ENCODE measurements at regions not wholly inside any gene's neighbourhood (a gene's known extent, or its start where the extent isn't known, plus 50 kb on each side); places are given as distances from the start of the nearest gene placed in this dataset.

DNA sequence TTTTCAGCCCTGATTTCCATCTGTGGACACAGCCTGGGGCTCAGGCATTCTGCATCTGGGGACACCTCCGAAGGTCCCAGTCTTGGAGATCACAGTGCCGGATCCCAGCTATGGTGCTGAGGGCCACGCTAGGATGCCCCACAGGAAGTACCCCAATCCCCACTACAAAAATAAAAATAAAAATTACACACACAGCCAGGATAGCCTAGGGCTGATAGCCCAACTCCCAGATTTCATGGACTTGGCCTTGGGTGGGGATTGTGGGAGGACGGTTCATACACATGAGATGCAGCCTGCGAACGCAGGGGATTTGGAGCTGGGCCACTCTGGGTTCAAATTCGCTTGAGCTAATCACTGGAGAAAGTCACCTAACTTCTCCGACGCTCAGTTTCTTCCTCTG is 237.7 kb downstream of the BUD13 start:
- Mint-ChIP-seq H3K4me3 (no peak overlapping the region), H3K27me3 (peaks cover 38% of the 10 kb centered on the region), H3K36me3 (peaks cover 3% of the 10 kb centered on the region), H3K27ac (no peak overlapping the region), H3K9me3 (peaks cover 5 to 12% (median 6%) of the 10 kb centered on the region in 3 donors), H3K4me1 (peaks cover 0 to 2% (median 0%) of the 10 kb centered on the region in 3 donors)

DNA sequence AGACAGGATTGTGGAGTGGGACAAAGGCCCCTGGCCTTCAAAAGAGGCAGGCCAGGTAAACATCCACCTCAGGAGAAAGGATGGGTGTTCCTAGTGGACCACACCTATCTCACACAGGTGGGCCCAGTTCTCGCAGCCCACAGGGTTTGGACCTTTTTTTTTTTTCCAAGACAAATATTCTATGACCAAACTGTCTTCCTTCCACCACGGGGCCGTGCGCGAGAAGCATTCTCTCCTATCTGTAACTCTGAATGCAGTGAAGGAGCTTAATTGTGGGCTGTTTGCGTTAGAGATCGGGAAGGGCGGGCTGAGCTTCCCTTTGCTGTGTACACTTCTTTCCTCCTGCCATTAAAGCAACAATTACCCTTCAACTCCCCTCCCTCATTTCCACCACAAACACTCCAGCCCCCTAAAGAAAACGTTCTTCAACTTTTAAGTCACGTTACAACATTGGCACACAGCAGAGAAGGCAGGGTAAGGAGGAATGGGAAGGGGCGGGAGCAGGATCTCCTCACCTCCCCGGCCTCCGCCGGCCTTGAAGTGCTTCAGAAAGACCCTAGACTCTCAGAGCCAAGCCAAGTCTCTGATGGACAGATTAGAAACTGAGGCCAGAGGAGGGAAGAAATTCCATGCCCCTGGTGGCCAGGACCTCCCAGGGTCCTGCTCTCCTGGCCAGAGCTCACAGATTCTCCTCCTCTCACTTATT is 238.4 kb downstream of the BUD13 start:
- H3K4me1 Mint-ChIP-seq: peaks cover 0 to 2% (median 0%) of the 10 kb centered on the region in 3 donors
- H3K27ac Mint-ChIP-seq: no peak overlapping the region
- peaks cover 5 to 12% (median 6%) of the 10 kb centered on the region in 3 donors for H3K9me3 Mint-ChIP-seq
- H3K4me3 Mint-ChIP-seq: no peak overlapping the region
- peaks cover 3% of the 10 kb centered on the region for H3K36me3 Mint-ChIP-seq
- peaks cover 35% of the 10 kb centered on the region for H3K27me3 Mint-ChIP-seq

DNA sequence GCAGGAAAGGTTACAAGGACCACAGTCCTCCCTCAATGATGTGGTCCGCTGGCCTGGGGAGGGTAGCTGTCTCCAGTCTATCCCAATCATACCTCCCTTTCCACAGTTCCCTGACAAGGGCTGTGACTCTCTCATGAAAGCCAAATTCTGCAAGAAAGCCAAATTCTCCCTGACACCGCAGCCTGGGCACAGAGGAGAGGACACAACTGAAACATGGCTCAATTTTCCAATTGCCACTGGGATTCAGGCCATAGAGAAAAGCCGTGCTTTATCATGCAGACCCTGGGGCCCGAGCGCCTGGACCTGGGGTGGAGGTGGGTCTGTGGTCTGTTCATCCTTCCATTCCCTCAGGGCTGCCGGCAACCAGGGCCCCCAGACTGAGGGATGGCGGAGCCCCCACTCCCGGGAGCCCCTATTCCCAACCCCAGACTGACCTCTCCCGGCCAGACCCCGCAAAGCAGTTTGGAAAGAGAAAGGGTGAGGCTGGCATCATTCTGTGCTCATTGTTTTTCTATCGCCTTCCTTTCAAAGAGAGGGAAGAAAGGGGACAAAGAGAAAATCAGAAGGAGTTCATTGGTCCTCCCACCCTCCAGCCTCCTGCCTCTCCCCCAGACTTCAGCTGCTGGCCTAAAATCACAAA is 239.5 kb downstream of the BUD13 start:
- Mint-ChIP-seq H3K4me1 (peaks cover 0 to 2% (median 0%) of the 10 kb centered on the region in 3 donors), H3K36me3 (peaks cover 3% of the 10 kb centered on the region), H3K27me3 (peaks cover 37% of the 10 kb centered on the region), H3K27ac (no peak overlapping the region), H3K9me3 (peaks cover 5 to 12% (median 6%) of the 10 kb centered on the region in 3 donors), H3K4me3 (no peak overlapping the region)

DNA sequence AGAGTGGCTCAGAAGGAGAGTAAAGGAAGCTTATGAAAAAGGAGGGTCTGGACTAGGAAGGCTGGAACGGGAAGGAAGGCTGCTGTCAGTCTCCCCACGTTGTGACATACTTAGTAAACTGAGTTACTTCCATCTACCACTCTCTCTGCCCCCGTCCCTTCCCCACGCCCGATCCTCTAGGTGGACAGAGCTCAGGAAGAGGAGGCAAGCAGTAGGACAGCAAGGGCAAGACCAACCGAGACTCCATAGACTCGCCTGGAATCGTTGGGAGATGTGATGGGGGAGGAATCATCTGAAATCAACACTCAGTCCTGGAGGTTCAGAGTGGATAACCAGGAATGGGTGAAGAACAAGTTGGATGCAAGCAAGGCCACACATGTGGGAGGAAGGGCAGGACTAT is 240.7 kb downstream of the BUD13 start:
- Mint-ChIP-seq H3K4me1 (peaks cover 0 to 2% (median 0%) of the 10 kb centered on the region in 3 donors), H3K27ac (no peak overlapping the region), H3K27me3 (peaks cover 31% of the 10 kb centered on the region), H3K36me3 (peaks cover 3% of the 10 kb centered on the region), H3K9me3 (peaks cover 5 to 12% (median 6%) of the 10 kb centered on the region in 3 donors), H3K4me3 (no peak overlapping the region)

DNA sequence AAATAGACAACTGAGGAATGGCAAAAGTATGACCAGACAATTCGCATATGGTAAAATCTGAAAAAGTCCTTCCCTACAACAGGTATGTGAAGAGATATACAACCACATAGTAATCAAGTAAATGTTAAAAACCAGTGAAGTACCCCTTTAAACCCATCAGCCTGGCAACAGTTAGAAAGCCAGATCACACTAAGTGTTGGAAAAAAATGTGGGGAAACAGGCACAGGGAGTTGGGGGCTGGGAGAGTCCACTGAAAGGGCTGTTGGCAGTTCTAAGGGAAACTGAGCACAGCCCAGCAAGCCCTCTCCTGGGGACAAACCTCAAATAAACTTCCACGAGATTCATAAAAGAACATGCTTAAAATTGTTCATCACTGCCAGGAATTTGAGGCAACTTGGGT is 242.1 kb downstream of the BUD13 start:
- H3K9me3 Mint-ChIP-seq: peaks cover 5 to 12% (median 6%) of the 10 kb centered on the region in 3 donors
- peaks cover 0 to 2% (median 0%) of the 10 kb centered on the region in 3 donors for H3K4me1 Mint-ChIP-seq
- no peak overlapping the region for H3K4me3 Mint-ChIP-seq
- H3K27ac Mint-ChIP-seq: no peak overlapping the region
- H3K36me3 Mint-ChIP-seq: peaks cover 3% of the 10 kb centered on the region
- H3K27me3 Mint-ChIP-seq: peaks cover 26% of the 10 kb centered on the region

DNA sequence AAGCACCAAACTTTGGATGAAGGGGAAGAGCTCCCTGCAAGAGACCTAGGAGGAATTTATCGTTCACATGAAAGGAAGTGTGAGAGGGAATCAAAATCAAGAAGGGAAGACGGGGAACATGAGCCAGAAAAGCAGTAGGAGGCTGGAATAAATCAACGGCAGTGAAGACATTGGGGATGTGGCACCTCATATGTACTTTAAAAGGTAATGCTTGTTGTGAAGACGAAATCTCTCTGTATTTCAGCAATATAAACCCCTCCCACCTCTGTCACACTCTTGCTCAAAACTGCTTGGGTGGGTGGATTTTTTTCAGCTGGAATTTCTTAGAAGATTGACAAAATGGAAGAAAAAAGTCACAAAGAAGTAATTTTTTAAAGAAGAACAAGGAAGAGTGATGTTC is 243.5 kb downstream of the BUD13 start:
- Mint-ChIP-seq H3K4me1 (peaks cover 0 to 2% (median 0%) of the 10 kb centered on the region in 3 donors), H3K9me3 (peaks cover 4 to 12% (median 5%) of the 10 kb centered on the region in 3 donors), H3K36me3 (peaks cover 3% of the 10 kb centered on the region), H3K27ac (no peak overlapping the region), H3K27me3 (peaks cover 20% of the 10 kb centered on the region), H3K4me3 (no peak overlapping the region)

DNA sequence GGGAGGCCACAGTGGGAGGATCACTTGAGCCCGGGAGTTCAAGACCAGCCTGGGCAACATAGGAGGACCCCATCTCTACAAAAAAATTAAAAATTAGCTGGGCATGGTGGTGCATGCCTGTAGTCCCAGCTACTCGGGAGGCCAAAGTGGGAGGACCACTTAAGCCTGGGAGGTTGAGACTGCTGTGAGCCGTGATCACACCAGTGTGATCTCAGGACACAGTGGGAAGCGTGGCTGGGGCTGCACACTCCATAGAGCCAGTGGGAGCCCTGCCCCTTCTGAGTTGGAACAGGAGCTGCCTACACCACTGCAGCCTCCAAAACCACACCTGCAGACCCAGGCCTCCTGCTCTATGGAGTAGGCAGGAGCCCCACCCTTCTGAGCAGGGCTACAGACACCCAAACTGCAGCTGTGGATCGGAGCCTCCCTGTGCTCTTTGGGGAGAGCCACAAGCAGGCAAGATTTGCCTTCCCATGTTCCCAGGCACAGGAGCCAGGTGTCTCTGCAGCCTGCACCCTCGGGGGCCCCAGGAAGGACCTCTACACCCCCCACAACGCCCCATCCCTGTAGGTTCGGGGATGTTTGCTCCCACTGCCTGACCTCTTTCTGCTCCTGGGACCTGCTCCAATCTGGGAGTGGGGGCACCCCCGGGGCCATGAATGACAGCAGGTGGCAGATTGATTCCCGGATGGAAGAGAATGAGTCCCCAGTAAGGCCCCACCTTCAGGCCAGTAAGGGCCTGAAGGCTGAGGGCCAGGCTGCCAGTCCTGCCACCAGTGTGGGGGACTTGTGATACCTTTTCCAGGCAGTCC is 245.4 kb downstream of the BUD13 start:
- Mint-ChIP-seq H3K27me3 (peaks cover 14% of the 10 kb centered on the region), H3K36me3 (peaks cover 3% of the 10 kb centered on the region), H3K4me3 (no peak overlapping the region), H3K9me3 (peaks cover 4 to 12% (median 5%) of the 10 kb centered on the region in 3 donors), H3K4me1 (no peaks in the 10 kb centered on the region), H3K27ac (no peak overlapping the region)

DNA sequence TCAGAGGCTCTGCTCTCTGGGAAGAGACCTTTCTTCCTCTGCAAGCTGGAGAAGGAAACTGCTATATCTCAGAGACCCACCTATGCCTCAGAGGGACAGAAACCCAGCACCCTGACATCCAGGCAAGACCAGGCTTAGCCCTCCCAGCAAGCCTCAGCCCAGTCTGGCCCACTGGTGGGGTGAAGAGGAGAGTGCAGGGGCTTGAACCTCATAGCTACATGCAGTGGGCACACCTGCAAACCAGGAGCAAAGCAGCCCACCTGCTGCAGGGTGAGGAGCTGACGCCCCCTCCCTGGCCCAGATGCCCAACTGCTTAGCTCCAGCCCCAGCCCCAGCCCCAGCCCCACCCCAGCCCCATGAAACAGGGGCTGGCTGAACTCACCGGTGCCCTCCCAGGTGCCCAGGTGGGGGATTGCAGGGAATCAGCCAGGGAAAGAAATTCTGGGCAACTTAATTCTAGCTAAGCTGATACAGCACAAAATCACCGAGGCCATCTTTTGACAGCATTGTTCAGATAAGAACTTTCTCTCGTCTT is 246.8 kb downstream of the BUD13 start:
- peaks cover 3% of the 10 kb centered on the region for H3K36me3 Mint-ChIP-seq
- H3K4me3 Mint-ChIP-seq: no peak overlapping the region
- H3K4me1 Mint-ChIP-seq: no peaks in the 10 kb centered on the region
- no peak overlapping the region for H3K27ac Mint-ChIP-seq
- H3K27me3 Mint-ChIP-seq: peaks cover 7% of the 10 kb centered on the region
- peaks cover 4 to 10% (median 5%) of the 10 kb centered on the region in 3 donors for H3K9me3 Mint-ChIP-seq

DNA sequence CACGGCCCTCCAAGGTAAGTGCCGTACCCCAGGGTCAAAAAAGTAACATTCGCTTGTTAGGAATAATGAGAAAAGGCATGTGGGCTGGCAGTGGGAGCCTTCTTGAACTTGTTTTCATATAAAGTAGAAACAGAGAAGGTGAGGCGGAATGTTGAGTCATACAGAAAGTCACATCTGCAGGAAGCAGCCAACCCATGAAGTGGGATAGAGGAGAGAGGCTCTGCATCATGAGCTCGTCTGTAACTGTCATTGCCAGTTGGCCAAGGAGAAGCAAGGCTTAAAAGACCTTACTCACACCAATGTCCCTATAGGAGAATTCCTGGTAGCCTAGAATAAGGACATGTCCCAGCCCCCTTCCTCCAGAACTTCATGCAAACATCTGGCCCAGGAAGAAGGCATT is 253.3 kb downstream of the BUD13 start:
- Mint-ChIP-seq H3K36me3 (peaks cover 4% of the 10 kb centered on the region), H3K27ac (no peak overlapping the region), H3K9me3 (no peaks in the 10 kb centered on the region), H3K4me3 (no peak overlapping the region), H3K27me3 (peaks cover 15% of the 10 kb centered on the region), H3K4me1 (no peaks in the 10 kb centered on the region)

DNA sequence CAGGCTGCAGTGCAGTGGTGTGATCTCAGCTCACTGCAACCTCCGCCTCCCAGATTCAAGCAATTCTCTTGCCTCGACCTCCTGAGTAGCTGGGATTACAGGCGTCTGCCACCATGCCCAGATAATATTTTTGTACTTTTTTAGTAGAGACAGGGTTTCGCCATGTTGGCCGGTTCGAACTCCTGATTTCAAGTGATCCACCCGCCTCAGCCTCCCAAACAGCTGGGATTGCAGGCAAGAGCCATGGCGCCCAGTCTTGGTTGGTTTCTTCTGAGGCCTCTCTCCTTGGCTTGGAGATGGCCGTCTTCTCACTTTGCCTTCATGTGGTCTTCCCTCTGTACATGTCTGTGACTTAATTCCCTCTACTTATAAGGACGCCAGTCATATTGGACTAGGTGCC is 254.6 kb downstream of the BUD13 start:
- Mint-ChIP-seq H3K9me3 (peaks cover 0 to 4% (median 0%) of the 10 kb centered on the region in 3 donors), H3K27ac (no peak overlapping the region), H3K27me3 (peaks cover 20% of the 10 kb centered on the region), H3K4me1 (no peaks in the 10 kb centered on the region), H3K36me3 (peaks cover 4% of the 10 kb centered on the region), H3K4me3 (no peak overlapping the region)

DNA sequence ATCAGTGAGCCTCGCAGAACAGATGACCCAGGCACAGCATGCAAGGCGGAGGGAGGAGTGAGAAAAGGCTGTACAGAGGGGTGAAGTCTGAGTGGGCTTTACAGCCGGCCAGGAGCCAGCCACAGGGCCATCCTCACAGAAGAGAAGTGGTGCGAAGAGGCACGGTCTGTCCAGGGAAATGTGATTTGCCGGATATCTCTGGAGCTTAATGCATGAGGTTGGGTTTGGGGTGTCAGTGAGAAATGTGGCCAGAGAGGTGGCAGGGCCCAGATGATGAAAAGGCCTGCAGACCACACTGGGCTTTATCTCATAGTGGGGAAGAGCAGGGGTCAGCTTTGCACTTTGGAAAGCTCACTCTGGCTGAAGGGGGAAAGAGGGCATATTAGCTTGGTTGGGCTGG is 255.2 kb downstream of the BUD13 start:
- no peak overlapping the region for H3K4me3 Mint-ChIP-seq
- H3K27ac Mint-ChIP-seq: no peak overlapping the region
- H3K9me3 Mint-ChIP-seq: peaks cover 0 to 4% (median 0%) of the 10 kb centered on the region in 3 donors
- no peaks in the 10 kb centered on the region for H3K4me1 Mint-ChIP-seq
- H3K36me3 Mint-ChIP-seq: peaks cover 4% of the 10 kb centered on the region
- H3K27me3 Mint-ChIP-seq: peaks cover 25% of the 10 kb centered on the region

DNA sequence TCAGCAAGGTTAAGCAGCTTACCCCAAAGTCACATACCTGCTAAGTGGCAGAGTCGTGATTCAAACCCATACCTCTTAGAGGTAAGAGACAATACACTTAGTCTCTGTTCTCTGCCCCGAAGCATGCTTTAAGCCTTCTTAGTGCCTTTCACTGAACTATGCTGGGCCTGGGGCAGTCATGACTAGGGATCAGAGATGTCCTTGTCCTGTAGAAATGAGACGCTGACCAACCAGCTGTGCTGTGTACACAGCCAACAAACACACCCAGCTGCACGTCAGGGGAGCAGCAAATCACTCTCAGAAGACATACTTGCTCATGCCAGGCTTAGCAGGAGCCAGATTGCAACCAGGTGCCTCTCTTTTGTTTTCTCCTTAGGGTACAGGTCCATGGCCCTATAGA is 255.7 kb downstream of the BUD13 start:
- H3K36me3 Mint-ChIP-seq: peaks cover 4% of the 10 kb centered on the region
- H3K4me3 Mint-ChIP-seq: no peak overlapping the region
- peaks cover 0 to 4% (median 0%) of the 10 kb centered on the region in 3 donors for H3K9me3 Mint-ChIP-seq
- no peak overlapping the region for H3K27ac Mint-ChIP-seq
- H3K4me1 Mint-ChIP-seq: no peaks in the 10 kb centered on the region
- H3K27me3 Mint-ChIP-seq: peaks cover 29% of the 10 kb centered on the region

DNA sequence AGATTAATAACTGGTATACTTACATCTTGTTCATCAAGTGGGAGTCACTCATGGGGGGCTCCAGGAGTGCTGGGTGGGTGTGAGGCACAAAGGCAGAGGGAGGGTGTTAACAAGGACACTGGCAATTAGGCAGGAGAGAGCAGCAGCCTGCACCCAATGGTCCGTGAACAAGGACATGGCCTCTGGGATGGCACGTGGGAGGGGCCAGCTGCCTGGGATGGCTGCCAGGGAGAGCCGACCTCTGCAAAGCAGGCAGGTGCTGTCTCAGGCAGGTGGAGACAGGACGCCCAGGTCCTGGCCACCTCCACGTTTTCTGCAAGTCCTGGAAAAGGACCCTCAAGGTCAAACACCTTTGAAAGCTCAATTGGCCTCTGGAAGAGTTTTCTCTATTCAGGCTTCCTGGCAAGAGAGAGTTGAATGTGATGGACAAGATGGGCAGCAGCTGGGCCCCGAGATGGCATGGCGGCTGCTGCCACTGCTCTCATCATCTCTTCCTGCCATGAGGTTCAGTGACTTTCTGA is 257.1 kb downstream of the BUD13 start:
- Mint-ChIP-seq H3K4me3 (no peak overlapping the region), H3K9me3 (peaks cover 0 to 4% (median 0%) of the 10 kb centered on the region in 3 donors), H3K27ac (peak overlapping the region in 1 of 3 donors; percentile 81), H3K27me3 (peaks cover 30% of the 10 kb centered on the region), H3K4me1 (no peaks in the 10 kb centered on the region), H3K36me3 (peaks cover 4% of the 10 kb centered on the region)

DNA sequence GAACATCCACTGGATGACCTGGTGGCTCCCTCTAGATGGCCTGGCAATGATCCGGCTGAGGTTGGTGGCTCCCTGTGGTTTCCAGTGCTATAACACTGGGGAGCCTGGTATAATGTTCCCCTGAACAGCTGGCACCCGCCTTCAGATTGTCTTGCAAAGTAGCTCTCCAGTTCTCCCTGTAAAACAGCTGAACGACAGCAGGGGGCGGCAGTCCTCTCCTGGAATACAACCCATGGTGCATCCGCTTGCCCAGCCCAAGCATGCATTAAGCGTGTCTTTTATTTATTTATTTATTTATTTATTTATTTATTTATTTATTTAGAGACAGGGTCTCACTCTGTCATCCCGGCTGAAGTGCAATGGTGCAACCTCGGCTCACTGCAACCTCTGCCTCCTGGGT is 258.9 kb downstream of the BUD13 start:
- Mint-ChIP-seq H3K4me3 (no peak overlapping the region), H3K36me3 (peaks cover 2% of the 10 kb centered on the region), H3K27me3 (peaks cover 31% of the 10 kb centered on the region), H3K4me1 (no peaks in the 10 kb centered on the region), H3K27ac (no peak overlapping the region), H3K9me3 (peaks cover 0 to 4% (median 0%) of the 10 kb centered on the region in 3 donors)

Data from IgD-negative memory B cell (primary cell).